IMR-90 (cell line): ENCODE measurements at regions not wholly inside any gene's neighbourhood (a gene's known extent, or its start where the extent isn't known, plus 50 kb on each side); places are given as distances from the start of the nearest gene placed in this dataset.
A peak's percentile ranks its signal among the peaks of the same experiment; 100 is the strongest.

Source experiments
- ATAC-seq: fragments of 200-7000 bp; cut with Tn5 transposase; 2 replicates; pipeline ENCODE4 v1.9.1; 2020; ENCODE audit warnings: low read depth, mild to moderate bottlenecking, moderate library complexity
- BruUV-seq: library from RNA; stranded (reverse); fragments of 400-500 nt; replicated peaks from 2 replicates; lab custom pipeline; 2021; lab: Mats Ljungman, UMichigan
- CTCF ChIA-PET: fragments of 300-600 bp; formaldehyde crosslinking; extraction: SDS; loops from one replicate; lab custom pipeline; 2021; ENCODE audit warnings: antibody characterized with exemption; lab: Yijun Ruan, JAX
- POLR2A ChIA-PET: fragments of 300-600 bp; sonication (Branson Sonifier 250); formaldehyde crosslinking; loops from one replicate; lab custom pipeline; 2022; ENCODE audit warnings: antibody characterized with exemption; ENCODE audit not compliant: unreplicated experiment; lab: Charles Lee
- DNase-seq: peaks from one replicate; pipeline ENCODE4 v3.0.0; 2013
- H2AFZ ChIP-seq: replicated peaks from 2 replicates; pipeline ENCODE3; 2013; ENCODE audit warnings: low read length, mild to moderate bottlenecking; ENCODE audit not compliant: poor library complexity
- H2AK5ac ChIP-seq: 2 replicates; pipeline ENCODE4 v1.6.1; 2013; ENCODE audit warnings: low read depth, low read length, inconsistent platforms
- H2AK9ac ChIP-seq: replicated peaks from 2 replicates; pipeline ENCODE3; 2013; ENCODE audit warnings: mild to moderate bottlenecking, low read depth, low read length, moderate library complexity; ENCODE audit not compliant: poor library complexity
- H2BK120ac ChIP-seq: 2 replicates; pipeline ENCODE4 v1.6.1; 2013; ENCODE audit warnings: low read depth, low read length, inconsistent platforms
- H2BK15ac ChIP-seq: 3 replicates; pipeline ENCODE4 v1.6.1; 2013; ENCODE audit warnings: low read depth, low read length, inconsistent platforms
- H2BK20ac ChIP-seq: 2 replicates; pipeline ENCODE4 v1.6.1; 2013; ENCODE audit warnings: low read depth, mild to moderate bottlenecking, inconsistent platforms, low read length, moderate library complexity
- H2BK5ac ChIP-seq: 2 replicates; pipeline ENCODE4 v1.6.1; 2013; ENCODE audit warnings: mild to moderate bottlenecking, low read depth, low read length, inconsistent platforms; ENCODE audit not compliant: poor library complexity, severe bottlenecking
- H3K14ac ChIP-seq: replicated peaks from 2 replicates; pipeline ENCODE4 v1.6.1; 2013; ENCODE audit warnings: low read depth, low read length, inconsistent platforms
- H3K18ac ChIP-seq: 2 replicates; pipeline ENCODE4 v1.6.1; 2013; ENCODE audit warnings: low read depth, low read length, control low read depth
- H3K23ac ChIP-seq: 2 replicates; pipeline ENCODE4 v1.6.1; 2013; ENCODE audit warnings: low read depth, low read length, inconsistent platforms
- H3K27ac ChIP-seq: 2 replicates; pipeline ENCODE4 v1.5.1; 2013; ENCODE audit warnings: mild to moderate bottlenecking, control low read depth, low read length; ENCODE audit not compliant: insufficient read depth
- H3K27me3 ChIP-seq: 2 replicates; pipeline ENCODE4 v1.6.1; 2013; ENCODE audit warnings: low read length; ENCODE audit not compliant: control insufficient read depth, insufficient read depth
- H3K36me3 ChIP-seq: 2 replicates; pipeline ENCODE4 v1.6.1; 2013; ENCODE audit warnings: low read length, mixed read lengths; ENCODE audit not compliant: control insufficient read depth, insufficient read depth
- H3K4ac ChIP-seq: 2 replicates; pipeline ENCODE4 v1.6.1; 2013; ENCODE audit warnings: low read depth, low read length, inconsistent platforms
- H3K4me1 ChIP-seq: 2 replicates; pipeline ENCODE4 v1.6.1; 2013; ENCODE audit warnings: low read length, mixed read lengths; ENCODE audit not compliant: control insufficient read depth, insufficient read depth
- H3K4me2 ChIP-seq: 2 replicates; pipeline ENCODE4 v1.6.1; 2013; ENCODE audit warnings: low read depth, mild to moderate bottlenecking, control low read depth, low read length, moderate library complexity
- H3K4me3 ChIP-seq: 2 replicates; pipeline ENCODE4 v1.5.1; 2013; ENCODE audit warnings: low read depth, mild to moderate bottlenecking, control low read depth, low read length, moderate library complexity; ENCODE audit not compliant: insufficient read depth
- H3K56ac ChIP-seq: 2 replicates; pipeline ENCODE4 v1.6.1; 2013; ENCODE audit warnings: low read length, inconsistent platforms; ENCODE audit not compliant: insufficient read depth; ENCODE audit errors: extremely low read depth
- H3K79me1 ChIP-seq, 2 experiments: 2 replicates each; pipeline ENCODE4 v1.6.1; 2013; ENCODE audit warnings: low read length in 2 of 2, inconsistent platforms in 1 of 2, low read depth in 1 of 2
- H3K9ac ChIP-seq: 2 replicates; pipeline ENCODE4 v1.6.1; 2013; ENCODE audit warnings: low read depth, low read length, control low read depth
- H3K9me1 ChIP-seq: 2 replicates; pipeline ENCODE4 v1.6.1; 2013; ENCODE audit warnings: low read length, inconsistent platforms; ENCODE audit not compliant: insufficient read depth
- H3K9me3 ChIP-seq: 2 replicates; pipeline ENCODE4 v1.6.1; 2013; ENCODE audit warnings: low read length; ENCODE audit not compliant: control insufficient read depth, insufficient read depth
- H4K20me1 ChIP-seq: 2 replicates; pipeline ENCODE4 v1.6.1; 2013; ENCODE audit warnings: low read length, inconsistent platforms; ENCODE audit not compliant: insufficient read depth
- H4K5ac ChIP-seq: 2 replicates; pipeline ENCODE4 v1.6.1; 2013; ENCODE audit warnings: mild to moderate bottlenecking, low read depth, low read length, control low read depth
- H4K8ac ChIP-seq, 2 experiments: 2 replicates each; pipeline ENCODE4 v1.6.1; 2013; ENCODE audit warnings: low read depth in 2 of 2, low read length in 2 of 2, control low read depth in 1 of 2, inconsistent platforms in 1 of 2
- H4K91ac ChIP-seq: 2 replicates; pipeline ENCODE4 v1.6.1; 2013; ENCODE audit warnings: low read depth, low read length, inconsistent platforms; ENCODE audit not compliant: insufficient read depth
- BHLHE40 ChIP-seq: fragments of 150-350 bp; IDR thresholded peaks from 2 replicates; pipeline ENCODE4 v1.6.1; 2016; ENCODE audit warnings: mild to moderate bottlenecking, low read depth, low read length
- CEBPB ChIP-seq: IDR thresholded peaks from 2 replicates; pipeline ENCODE4 v1.6.1; 2012; ENCODE audit warnings: low read depth, low read length, improper control_type of control experiment
- CHD1 ChIP-seq: IDR thresholded peaks from 2 replicates; pipeline ENCODE4 v1.6.1; 2012; ENCODE audit warnings: low read depth, low read length, improper control_type of control experiment
- FOS ChIP-seq: fragments of 150-350 bp; IDR thresholded peaks from 2 replicates; pipeline ENCODE4 v1.6.1; 2016; ENCODE audit warnings: low read depth, low read length
- MAFK ChIP-seq: IDR thresholded peaks from 2 replicates; pipeline ENCODE4 v1.6.1; 2012; ENCODE audit warnings: low read depth, low read length, improper control_type of control experiment
- MAZ ChIP-seq: IDR thresholded peaks from 2 replicates; pipeline ENCODE4 v1.6.1; 2012; ENCODE audit warnings: low read depth, mild to moderate bottlenecking, low read length, improper control_type of control experiment, moderate library complexity, borderline replicate concordance
- MXI1 ChIP-seq: IDR thresholded peaks from 2 replicates; pipeline ENCODE4 v1.6.1; 2012; ENCODE audit warnings: low read depth, mild to moderate bottlenecking, low read length, moderate library complexity, borderline replicate concordance
- NFE2L2 ChIP-seq: fragments of 150-350 bp; IDR thresholded peaks from 2 replicates; pipeline ENCODE4 v1.6.1; 2016; ENCODE audit warnings: low read depth, mild to moderate bottlenecking, low read length
- POLR2A ChIP-seq: IDR thresholded peaks from 2 replicates; pipeline ENCODE4 v1.6.1; 2012; ENCODE audit warnings: mild to moderate bottlenecking, low read depth, low read length
- RAD21 ChIP-seq: IDR thresholded peaks from 2 replicates; pipeline ENCODE4 v1.6.1; 2012; ENCODE audit warnings: low read length, improper control_type of control experiment
- RCOR1 ChIP-seq: IDR thresholded peaks from 2 replicates; pipeline ENCODE4 v1.6.1; 2012; ENCODE audit warnings: mild to moderate bottlenecking, low read length, improper control_type of control experiment; ENCODE audit not compliant: insufficient replicate concordance
- RFX5 ChIP-seq: IDR thresholded peaks from 2 replicates; pipeline ENCODE4 v1.8.0; 2012; ENCODE audit warnings: low read depth, mild to moderate bottlenecking, low read length, moderate library complexity
- SMC3 ChIP-seq: fragments of 150-350 bp; IDR thresholded peaks from 2 replicates; pipeline ENCODE4 v1.6.1; 2016; ENCODE audit warnings: low read depth, mild to moderate bottlenecking, antibody characterized with exemption, low read length, moderate library complexity
- WGBS, 2 experiments: methylation state at CpG; one replicate each; pipeline versions ENCODE4 v1.1.5 to v1.1.7; 2013; ENCODE audit warnings: missing lambda C conversion rate in 2 of 2; ENCODE audit not compliant: insufficient read length in 1 of 2; ENCODE audit errors: extremely low coverage in 2 of 2; 5-methylcytosine and 5-hydroxymethylcytosine counted together
- dilution Hi-C: fragments of 300-500 bp; cut with HindIII; formaldehyde crosslinking; loops from one replicate; pipeline ENCODE4 v1.14.3; 2018; ENCODE audit warnings: low sequenced_read_pairs; ENCODE audit not compliant: unreplicated experiment
- in situ Hi-C: fragments of 300-500 bp; cut with MboI; formaldehyde crosslinking; loops from 3 replicates; pipeline ENCODE4 v1.14.3; 2019; ENCODE audit warnings: low sequenced_read_pairs, inconsistent platforms, mixed read lengths
- intact Hi-C: fragments of 100-400 bp; cut with micrococcal nuclease; formaldehyde crosslinking; loops from 2 replicates; pipeline ENCODE4 v1.10.0; 2022
- TF ChIP-seq, protein P1 (sequence below): fragments of 150-350 bp; IDR thresholded peaks from 2 replicates; pipeline ENCODE4 v1.6.1; 2016; ENCODE audit warnings: low read depth, mild to moderate bottlenecking, low read length, moderate library complexity, borderline replicate concordance
- TF ChIP-seq, protein P2 (sequence below): fragments of 150-350 bp; IDR thresholded peaks from 2 replicates; pipeline ENCODE4 v1.6.1; 2017; ENCODE audit warnings: mild to moderate bottlenecking, antibody characterized with exemption, low read length, low read depth
- TF ChIP-seq, protein P3 (sequence below): conservative IDR thresholded peaks from 2 replicates; pipeline ENCODE4 v1.5.1; 2012; ENCODE audit warnings: mild to moderate bottlenecking, low read depth, low read length, improper control_type of control experiment

DNA sequence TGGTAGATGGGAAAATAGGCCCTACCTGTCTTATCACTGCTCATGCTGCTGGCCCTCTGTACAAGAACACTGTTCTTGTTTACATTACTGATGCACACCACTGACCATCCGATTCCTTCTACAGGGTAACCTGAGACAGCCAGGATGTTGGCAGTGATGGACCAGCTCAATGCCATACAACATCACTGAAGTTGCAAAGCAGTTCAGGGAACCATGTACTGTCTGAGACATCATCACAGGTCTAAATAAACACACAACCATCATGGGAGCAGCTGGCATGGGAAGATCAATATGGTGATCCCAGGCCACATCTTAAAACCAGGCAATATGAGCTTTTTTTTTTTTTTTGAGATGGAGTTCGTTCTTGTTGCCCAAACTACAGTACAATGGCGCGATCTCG, 59.0 kb downstream of the IARS1 start:
- Histone ChIP-seq H2BK20ac (0 out of 2 replicates have a peak overlapping the region, but pooled peaks have one; percentile 8), H3K23ac (0 out of 2 replicates have a peak overlapping the region, but pooled peaks have one; percentile 3), H3K56ac (no peak overlapping the region), H3K4ac (peak overlapping the region; percentile 52; the same call in 1 of the 2 replicates), H3K14ac (no peak overlapping the region), H3K9ac (no peak overlapping the region), H3K4me1 (no peaks in the 10 kb centered on the region), H2AK5ac (0 out of 2 replicates have a peak overlapping the region, but pooled peaks have one; percentile 4), H3K79me1 (peaks cover 15 to 27% of the 10 kb centered on the region in 2 experiments; a peak in 3 of 4 replicates), H2BK5ac (no peak overlapping the region), H3K27me3 (no peaks in the 10 kb centered on the region), H3K27ac (no peak overlapping the region), H4K8ac (no peak overlapping the region), H2AK9ac (peak overlapping the region; percentile 73), H3K9me1 (peaks cover 5% of the 10 kb centered on the region), H3K4me2 (no peak overlapping the region), H4K91ac (peak overlapping the region; percentile 5; the same call in 1 of the 2 replicates), H3K4me3 (no peak overlapping the region), H2AFZ (no peak overlapping the region), H2BK15ac (no peak overlapping the region), H4K5ac (no peak overlapping the region), H3K18ac (no peak overlapping the region), H3K9me3 (no peaks in the 10 kb centered on the region), H4K20me1 (no peaks in the 10 kb centered on the region), H2BK120ac (no peak overlapping the region), H3K36me3 (peaks cover 27% of the 10 kb centered on the region)
- ChIA-PET CTCF (interaction anchor here (1.3 kb wide), 1 partner anchor 9 kb away, joined by 6 read pairs; no protein-coding TSS in a partner anchor), POLR2A (interaction anchor here (1.4 kb wide), 1 partner anchor 86 kb away, joined by 4 read pairs; no protein-coding TSS in a partner anchor)
- no TSS peak for BruUV-seq
- in situ Hi-C loops, result no loop called here
- dilution Hi-C loops, result no loop called here
- DNase-seq (no peak), ATAC-seq (no peak)
- intact Hi-C loops, result no loop called here
- 100% methylated on average over 1 of the region's 5 CpGs; no CpG with 5 or more reads in 1 of the 2 experiments for WGBS, 2 experiments
- TF ChIP-seq, protein P1, sequence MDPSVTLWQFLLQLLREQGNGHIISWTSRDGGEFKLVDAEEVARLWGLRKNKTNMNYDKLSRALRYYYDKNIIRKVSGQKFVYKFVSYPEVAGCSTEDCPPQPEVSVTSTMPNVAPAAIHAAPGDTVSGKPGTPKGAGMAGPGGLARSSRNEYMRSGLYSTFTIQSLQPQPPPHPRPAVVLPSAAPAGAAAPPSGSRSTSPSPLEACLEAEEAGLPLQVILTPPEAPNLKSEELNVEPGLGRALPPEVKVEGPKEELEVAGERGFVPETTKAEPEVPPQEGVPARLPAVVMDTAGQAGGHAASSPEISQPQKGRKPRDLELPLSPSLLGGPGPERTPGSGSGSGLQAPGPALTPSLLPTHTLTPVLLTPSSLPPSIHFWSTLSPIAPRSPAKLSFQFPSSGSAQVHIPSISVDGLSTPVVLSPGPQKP, result no peak
- no peak for TF ChIP-seq RFX5
- no peak for TF ChIP-seq FOS
- no peak for TF ChIP-seq MAZ
- TF ChIP-seq POLR2A, result no peak
- TF ChIP-seq RCOR1, result no peak
- TF ChIP-seq CEBPB, result no peak
- no peak for TF ChIP-seq SMC3
- TF ChIP-seq CHD1, result no peak
- TF ChIP-seq, protein P2, sequence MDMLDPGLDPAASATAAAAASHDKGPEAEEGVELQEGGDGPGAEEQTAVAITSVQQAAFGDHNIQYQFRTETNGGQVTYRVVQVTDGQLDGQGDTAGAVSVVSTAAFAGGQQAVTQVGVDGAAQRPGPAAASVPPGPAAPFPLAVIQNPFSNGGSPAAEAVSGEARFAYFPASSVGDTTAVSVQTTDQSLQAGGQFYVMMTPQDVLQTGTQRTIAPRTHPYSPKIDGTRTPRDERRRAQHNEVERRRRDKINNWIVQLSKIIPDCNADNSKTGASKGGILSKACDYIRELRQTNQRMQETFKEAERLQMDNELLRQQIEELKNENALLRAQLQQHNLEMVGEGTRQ, result no peak
- TF ChIP-seq RAD21, result no peak
- TF ChIP-seq NFE2L2, result no peak
- TF ChIP-seq MXI1, result no peak
- no peak for TF ChIP-seq MAFK
- TF ChIP-seq, protein P3, sequence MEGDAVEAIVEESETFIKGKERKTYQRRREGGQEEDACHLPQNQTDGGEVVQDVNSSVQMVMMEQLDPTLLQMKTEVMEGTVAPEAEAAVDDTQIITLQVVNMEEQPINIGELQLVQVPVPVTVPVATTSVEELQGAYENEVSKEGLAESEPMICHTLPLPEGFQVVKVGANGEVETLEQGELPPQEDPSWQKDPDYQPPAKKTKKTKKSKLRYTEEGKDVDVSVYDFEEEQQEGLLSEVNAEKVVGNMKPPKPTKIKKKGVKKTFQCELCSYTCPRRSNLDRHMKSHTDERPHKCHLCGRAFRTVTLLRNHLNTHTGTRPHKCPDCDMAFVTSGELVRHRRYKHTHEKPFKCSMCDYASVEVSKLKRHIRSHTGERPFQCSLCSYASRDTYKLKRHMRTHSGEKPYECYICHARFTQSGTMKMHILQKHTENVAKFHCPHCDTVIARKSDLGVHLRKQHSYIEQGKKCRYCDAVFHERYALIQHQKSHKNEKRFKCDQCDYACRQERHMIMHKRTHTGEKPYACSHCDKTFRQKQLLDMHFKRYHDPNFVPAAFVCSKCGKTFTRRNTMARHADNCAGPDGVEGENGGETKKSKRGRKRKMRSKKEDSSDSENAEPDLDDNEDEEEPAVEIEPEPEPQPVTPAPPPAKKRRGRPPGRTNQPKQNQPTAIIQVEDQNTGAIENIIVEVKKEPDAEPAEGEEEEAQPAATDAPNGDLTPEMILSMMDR, result no peak
- no peak for TF ChIP-seq BHLHE40
